IPS-15b (cell line): ENCODE measurements at regions not wholly inside any gene's neighbourhood (a gene's known extent, or its start where the extent isn't known, plus 50 kb on each side); places are given as distances from the start of the nearest gene placed in this dataset.
A peak's percentile ranks its signal among the peaks of the same experiment; 100 is the strongest.
"Not testable (repeated sequence)": the region's sequence is repeated elsewhere in the genome, so short reads cannot be mapped to it uniquely, and the experiment has no call there.

Experiments used
- H3K27me3 ChIP-seq: one replicate; pipeline ENCODE4 v1.6.1; 2013; ENCODE audit warnings: low read length; ENCODE audit not compliant: control insufficient read depth, insufficient read depth
- H3K36me3 ChIP-seq: one replicate; pipeline ENCODE4 v1.6.1; 2013; ENCODE audit warnings: low read length; ENCODE audit not compliant: control insufficient read depth, insufficient read depth
- H3K4me1 ChIP-seq: one replicate; pipeline ENCODE4 v1.6.1; 2013; ENCODE audit warnings: mild to moderate bottlenecking, low read length; ENCODE audit not compliant: control insufficient read depth, insufficient read depth
- H3K4me3 ChIP-seq: one replicate; pipeline ENCODE4 v1.5.1; 2013; ENCODE audit warnings: low read depth, low read length
- H3K9ac ChIP-seq: one replicate; pipeline ENCODE4 v1.6.1; 2013; ENCODE audit warnings: low read depth, mild to moderate bottlenecking, low read length
- H3K9me3 ChIP-seq: one replicate; pipeline ENCODE4 v1.6.1; 2013; ENCODE audit warnings: mild to moderate bottlenecking, low read length; ENCODE audit not compliant: control insufficient read depth, insufficient read depth

GRCh38 chr2:234898534-234899053 lies 53.2 kb upstream of the SH3BP4 start:
- Histone ChIP-seq H3K36me3 (no peaks in the 10 kb centered on the region), H3K4me3 (no peak overlapping the region), H3K9ac (no peak overlapping the region), H3K27me3 (peaks cover 3% of the 10 kb centered on the region), H3K4me1 (no peaks in the 10 kb centered on the region), H3K9me3 (no peaks in the 10 kb centered on the region)

- H3K9me3 ChIP-seq, H3K9ac ChIP-seq, H3K4me1 ChIP-seq, H3K36me3 ChIP-seq, H3K27me3 ChIP-seq: not testable (repeated sequence)
- H3K4me3 ChIP-seq, result peak overlapping the region; percentile 18
Observed at GRCh38 chr2:234888442-234888841, 63.4 kb upstream of the SH3BP4 start.

- no peak overlapping the region for H3K9ac ChIP-seq
- no peaks in the 10 kb centered on the region for H3K9me3 ChIP-seq
- peaks cover 6% of the 10 kb centered on the region for H3K4me1 ChIP-seq
- H3K36me3 ChIP-seq, result no peaks in the 10 kb centered on the region
- H3K27me3 ChIP-seq, result no peaks in the 10 kb centered on the region
- H3K4me3 ChIP-seq, result no peak overlapping the region
Observed at GRCh38 chr2:234887195-234887594, 64.6 kb upstream of the SH3BP4 start.

GRCh38 chr2:234885886-234886285 lies 65.9 kb upstream of the SH3BP4 start:
- H3K27me3 ChIP-seq, result no peaks in the 10 kb centered on the region
- H3K36me3 ChIP-seq, result no peaks in the 10 kb centered on the region

GRCh38 chr2:234885118-234885517 lies 66.7 kb upstream of the SH3BP4 start:
- H3K9me3 ChIP-seq, result no peaks in the 10 kb centered on the region
- no peak overlapping the region for H3K4me3 ChIP-seq
- H3K4me1 ChIP-seq, result peaks cover 6% of the 10 kb centered on the region
- no peak overlapping the region for H3K9ac ChIP-seq
- H3K27me3 ChIP-seq, result no peaks in the 10 kb centered on the region
- H3K36me3 ChIP-seq, result no peaks in the 10 kb centered on the region

More at GRCh38 chr2:234885886-234886285, 65.9 kb upstream of the SH3BP4 start:
- no peak overlapping the region for H3K9ac ChIP-seq
- H3K4me1 ChIP-seq, result peaks cover 6% of the 10 kb centered on the region
- no peaks in the 10 kb centered on the region for H3K9me3 ChIP-seq
- no peak overlapping the region for H3K4me3 ChIP-seq

- H3K9ac ChIP-seq, result no peak overlapping the region
- H3K4me3 ChIP-seq, result no peak overlapping the region
- no peaks in the 10 kb centered on the region for H3K9me3 ChIP-seq
- peaks cover 6% of the 10 kb centered on the region for H3K4me1 ChIP-seq
- no peaks in the 10 kb centered on the region for H3K36me3 ChIP-seq
- no peaks in the 10 kb centered on the region for H3K27me3 ChIP-seq
Observed at GRCh38 chr2:234884591-234884990, 67.2 kb upstream of the SH3BP4 start.

- Histone ChIP-seq H3K9me3 (no peaks in the 10 kb centered on the region), H3K9ac (no peak overlapping the region), H3K4me1 (no peaks in the 10 kb centered on the region), H3K36me3 (no peaks in the 10 kb centered on the region), H3K4me3 (no peak overlapping the region), H3K27me3 (no peaks in the 10 kb centered on the region)
Observed at GRCh38 chr2:234881413-234882241, 70.2 kb upstream of the SH3BP4 start.

- Histone ChIP-seq H3K9me3 (no peaks in the 10 kb centered on the region), H3K36me3 (no peaks in the 10 kb centered on the region), H3K4me1 (no peaks in the 10 kb centered on the region), H3K9ac (no peak overlapping the region), H3K27me3 (no peaks in the 10 kb centered on the region), H3K4me3 (no peak overlapping the region)
Observed at GRCh38 chr2:234880551-234881211, 71.1 kb upstream of the SH3BP4 start.

GRCh38 chr2:234879671-234880455 lies 72.0 kb upstream of the SH3BP4 start:
- no peak overlapping the region for H3K9ac ChIP-seq
- no peak overlapping the region for H3K4me3 ChIP-seq
- no peaks in the 10 kb centered on the region for H3K9me3 ChIP-seq
- H3K36me3 ChIP-seq, result no peaks in the 10 kb centered on the region
- H3K4me1 ChIP-seq, result no peaks in the 10 kb centered on the region
- H3K27me3 ChIP-seq, result no peaks in the 10 kb centered on the region

- H3K4me1 ChIP-seq, H3K36me3 ChIP-seq, H3K9ac ChIP-seq, H3K9me3 ChIP-seq, H3K4me3 ChIP-seq, H3K27me3 ChIP-seq: not testable (repeated sequence)
Observed at GRCh38 chr2:234876621-234877020, 75.2 kb upstream of the SH3BP4 start.

- H3K9ac ChIP-seq, result no peak overlapping the region
- no peak overlapping the region for H3K4me3 ChIP-seq
- H3K4me1 ChIP-seq, result no peaks in the 10 kb centered on the region
- no peaks in the 10 kb centered on the region for H3K36me3 ChIP-seq
- H3K27me3 ChIP-seq, result no peaks in the 10 kb centered on the region
- H3K9me3 ChIP-seq, result no peaks in the 10 kb centered on the region
Observed at GRCh38 chr2:234874347-234875046, 77.3 kb upstream of the SH3BP4 start.
